ENCODE measurements at regions not wholly inside any gene's neighbourhood (a gene's known extent, or its start where the extent isn't known, plus 50 kb on each side); places are given as distances from the start of the nearest gene placed in this dataset.

- no peak overlapping the region for H3K27ac ChIP-seq (ENCODE audit: insufficient read depth, low read length)
- ATAC-seq (ENCODE audit: low read depth) (no peak), DNase-seq (no peak)
- no peak overlapping the region for H3K4ac ChIP-seq (ENCODE audit: low read depth, low read length)
- ChIA-PET POLR2A (ENCODE audit: unreplicated experiment) (no interaction called here), CTCF (no interaction called here)
- H3K9me1 ChIP-seq (ENCODE audit: insufficient read depth, low read length), result no peaks in the 10 kb centered on the region
- in situ Hi-C loops (cut with MboI; ENCODE audit: low sequenced_read_pairs), result no loop called here
- no peak overlapping the region for H3K4me2 ChIP-seq (ENCODE audit: low read depth, low read length)
- no TSS peak for BruUV-seq (replicated peaks)
- no peak overlapping the region for H2AFZ ChIP-seq (replicated peaks; ENCODE audit: low read length, poor library complexity)
- H4K8ac ChIP-seq (ENCODE audit: low read depth in 2 of 2, low read length in 2 of 2), result no peak overlapping the region
- H2BK15ac ChIP-seq (ENCODE audit: low read depth, low read length), result no peak overlapping the region
- no peak overlapping the region for H2BK5ac ChIP-seq (ENCODE audit: low read depth, low read length, poor library complexity, severe bottlenecking)
- TF ChIP-seq MAZ (IDR thresholded peaks at IDR 0.05; ENCODE audit: borderline replicate concordance, low read depth, low read length) (no peak), RAD21 (IDR thresholded peaks at IDR 0.05; ENCODE audit: low read length) (no peak), CTCF (conservative IDR thresholded peaks at IDR 0.05; ENCODE audit: low read depth, low read length) (no peak)
- no peak overlapping the region for H3K18ac ChIP-seq (ENCODE audit: low read depth, low read length)
- intact Hi-C loops (cut with micrococcal nuclease), result no loop called here
- H3K14ac ChIP-seq (replicated peaks; ENCODE audit: low read depth, low read length), result no peak overlapping the region
- H2BK120ac ChIP-seq (ENCODE audit: low read depth, low read length), result no peak overlapping the region
- H3K23ac ChIP-seq (ENCODE audit: low read depth, low read length), result no peak overlapping the region
- H4K91ac ChIP-seq (ENCODE audit: insufficient read depth, low read depth, low read length), result no peak overlapping the region
- H2BK20ac ChIP-seq (ENCODE audit: low read depth, low read length), result no peak overlapping the region
- H3K9ac ChIP-seq (ENCODE audit: low read depth, low read length), result no peak overlapping the region
- H3K27me3 ChIP-seq (ENCODE audit: control insufficient read depth, insufficient read depth, low read length), result no peaks in the 10 kb centered on the region
- no peak overlapping the region for H2AK5ac ChIP-seq (ENCODE audit: low read depth, low read length)
- no peak overlapping the region for H2AK9ac ChIP-seq (replicated peaks; ENCODE audit: low read depth, low read length, poor library complexity)
- H3K79me1 ChIP-seq (ENCODE audit: low read depth in 1 of 2, low read length in 2 of 2), result no peaks in the 10 kb centered on the region
- H3K9me3 ChIP-seq (ENCODE audit: control insufficient read depth, insufficient read depth, low read length), result peaks cover 16% of the 10 kb centered on the region
- no peak overlapping the region for H4K5ac ChIP-seq (ENCODE audit: low read depth, low read length)
- WGBS, 2 experiments (ENCODE audit: extremely low coverage in 2 of 2, insufficient read length in 1 of 2), result no CpG with 5 or more reads among the region's 8 CpGs
- no peak overlapping the region for H3K56ac ChIP-seq (ENCODE audit: extremely low read depth, insufficient read depth, low read length)
- dilution Hi-C loops (cut with HindIII; ENCODE audit: low sequenced_read_pairs, unreplicated experiment), result no loop called here
- H3K36me3 ChIP-seq (ENCODE audit: control insufficient read depth, insufficient read depth, low read length), result no peaks in the 10 kb centered on the region
- no peak overlapping the region for H3K4me3 ChIP-seq (ENCODE audit: insufficient read depth, low read depth, low read length)
- no peaks in the 10 kb centered on the region for H3K4me1 ChIP-seq (ENCODE audit: control insufficient read depth, insufficient read depth, low read length)
- no peaks in the 10 kb centered on the region for H4K20me1 ChIP-seq (ENCODE audit: insufficient read depth, low read length)
Measured at GRCh38 chr16:6897876-6898485, 434.7 kb upstream of the RBFOX1 start.
